NB4 (cell line): ENCODE measurements at regions not wholly inside any gene's neighbourhood (a gene's known extent, or its start where the extent isn't known, plus 50 kb on each side); places are given as distances from the start of the nearest gene placed in this dataset.

ENCODE experiments used
- DNase-seq: peaks from one replicate; pipeline ENCODE4 v3.0.0; 2010; ENCODE audit warnings: low read depth
- H3K4me3 ChIP-seq: one replicate; pipeline ENCODE4 v1.5.1; 2011; ENCODE audit warnings: mild to moderate bottlenecking, low read depth, low read length, moderate library complexity
- CTCF ChIP-seq: IDR thresholded peaks from one replicate; pipeline ENCODE4 v1.5.1; 2012; ENCODE audit warnings: low read depth, low read length
- MAX ChIP-seq: IDR thresholded peaks from 2 replicates; pipeline ENCODE4 v1.6.1; 2011; ENCODE audit warnings: low read depth, low read length
- MYC ChIP-seq: IDR thresholded peaks from 2 replicates; pipeline ENCODE4 v1.6.1; 2011; ENCODE audit warnings: low read depth, low read length
- POLR2A ChIP-seq: IDR thresholded peaks from 2 replicates; pipeline ENCODE4 v1.6.1; 2011; ENCODE audit warnings: mild to moderate bottlenecking; ENCODE audit not compliant: insufficient read length; ENCODE audit errors: extremely low read depth

GRCh38 chr1:14485285-14485684 lies 113.2 kb upstream of the KAZN start:
- TF ChIP-seq MYC = no peak
- no peak for TF ChIP-seq MAX
- TF ChIP-seq CTCF = no peak
- no peak for TF ChIP-seq POLR2A
- no peak overlapping the region for H3K4me3 ChIP-seq
- no peak for DNase-seq

- no peak overlapping the region for H3K4me3 ChIP-seq
- TF ChIP-seq MYC (no peak), CTCF (no peak), POLR2A (no peak), MAX (no peak)
- no peak for DNase-seq
These were observed 111.9 kb upstream of the KAZN start for GRCh38 chr1:14486401-14487201.

GRCh38 chr1:14487671-14488070 lies 110.8 kb upstream of the KAZN start:
- H3K4me3 ChIP-seq = no peak overlapping the region
- no peak for DNase-seq
- no peak for TF ChIP-seq MYC
- no peak for TF ChIP-seq POLR2A
- no peak for TF ChIP-seq MAX
- TF ChIP-seq CTCF = no peak

GRCh38 chr1:14494911-14495310 lies 103.6 kb upstream of the KAZN start:
- H3K4me3 ChIP-seq = no peak overlapping the region
- no peak for DNase-seq
- TF ChIP-seq CTCF = no peak
- TF ChIP-seq POLR2A = no peak
- no peak for TF ChIP-seq MYC
- no peak for TF ChIP-seq MAX

GRCh38 chr1:14495381-14495780 lies 103.1 kb upstream of the KAZN start:
- TF ChIP-seq MAX (no peak), CTCF (no peak), POLR2A (no peak), MYC (no peak)
- no peak overlapping the region for H3K4me3 ChIP-seq
- no peak for DNase-seq
